ENCODE measurements at regions not wholly inside any gene's neighbourhood (a gene's known extent, or its start where the extent isn't known, plus 50 kb on each side); places are given as distances from the start of the nearest gene placed in this dataset.

GRCh38 chr15:95468820-95469219 is 861.7 kb upstream of the NR2F2 start (continued):
- TF ChIP-seq POU6F1 (CRISPR knock-in tag; IDR thresholded peaks at IDR 0.05; ENCODE audit: borderline replicate concordance, low read depth) (no peak), PPARA (CRISPR knock-in tag; IDR thresholded peaks at IDR 0.05; ENCODE audit: borderline replicate concordance) (no peak)

- ATAC-seq, result no peak
- TF ChIP-seq CSDC2 (CRISPR knock-in tag; IDR thresholded peaks at IDR 0.05) (no peak), ESRRG (CRISPR knock-in tag; IDR thresholded peaks at IDR 0.05) (no peak), GLIS3 (CRISPR knock-in tag; IDR thresholded peaks at IDR 0.05) (no peak), ZNF70 (CRISPR knock-in tag; IDR thresholded peaks at IDR 0.05) (no peak), PATZ1 (CRISPR knock-in tag; IDR thresholded peaks at IDR 0.05; ENCODE audit: borderline replicate concordance) (no peak), TOX (CRISPR knock-in tag; IDR thresholded peaks at IDR 0.05; ENCODE audit: borderline replicate concordance) (no peak), BACH2 (CRISPR knock-in tag; IDR thresholded peaks at IDR 0.05; ENCODE audit: borderline replicate concordance) (no peak), RARB (CRISPR knock-in tag; IDR thresholded peaks at IDR 0.05) (no peak), OSR1 (CRISPR knock-in tag; IDR thresholded peaks at IDR 0.05) (no peak), ISL1 (CRISPR knock-in tag; IDR thresholded peaks at IDR 0.05) (no peak), ZC3H10 (CRISPR knock-in tag; IDR thresholded peaks at IDR 0.05) (no peak), TSHZ2 (CRISPR knock-in tag; IDR thresholded peaks at IDR 0.05) (no peak), PPARA (CRISPR knock-in tag; IDR thresholded peaks at IDR 0.05; ENCODE audit: borderline replicate concordance) (no peak), TCF4 (CRISPR knock-in tag; IDR thresholded peaks at IDR 0.05; ENCODE audit: borderline replicate concordance) (no peak), ZNF565 (CRISPR knock-in tag; conservative IDR thresholded peaks at IDR 0.05; ENCODE audit: low read depth) (no peak), ZFP30 (CRISPR knock-in tag; IDR thresholded peaks at IDR 0.05) (no peak), ZFP3 (CRISPR knock-in tag; IDR thresholded peaks at IDR 0.05) (no peak), SNAI2 (CRISPR knock-in tag; IDR thresholded peaks at IDR 0.05) (no peak), CSRNP3 (CRISPR knock-in tag; IDR thresholded peaks at IDR 0.05) (no peak), ARNTL (CRISPR knock-in tag; IDR thresholded peaks at IDR 0.05; ENCODE audit: borderline replicate concordance, low read depth) (no peak)
Measured at GRCh38 chr15:95469496-95470000, 861.0 kb upstream of the NR2F2 start.

GRCh38 chr15:95470529-95470928 is 860.0 kb upstream of the NR2F2 start:
- TF ChIP-seq TCF4 (CRISPR knock-in tag; IDR thresholded peaks at IDR 0.05; ENCODE audit: borderline replicate concordance), result no peak
- TF ChIP-seq ARNTL (CRISPR knock-in tag; IDR thresholded peaks at IDR 0.05; ENCODE audit: borderline replicate concordance, low read depth), result no peak
- TF ChIP-seq PATZ1 (CRISPR knock-in tag; IDR thresholded peaks at IDR 0.05; ENCODE audit: borderline replicate concordance), result no peak
- TF ChIP-seq POU6F1 (CRISPR knock-in tag; IDR thresholded peaks at IDR 0.05; ENCODE audit: borderline replicate concordance, low read depth), result no peak
- no peak for TF ChIP-seq ZNF565 (CRISPR knock-in tag; conservative IDR thresholded peaks at IDR 0.05; ENCODE audit: low read depth)
- no peak for TF ChIP-seq ESRRG (CRISPR knock-in tag; IDR thresholded peaks at IDR 0.05)
- no peak for TF ChIP-seq ZC3H10 (CRISPR knock-in tag; IDR thresholded peaks at IDR 0.05)
- TF ChIP-seq SNAI2 (CRISPR knock-in tag; IDR thresholded peaks at IDR 0.05), result no peak
- no peak for TF ChIP-seq ZNF8 (CRISPR knock-in tag; IDR thresholded peaks at IDR 0.05)
- no peak for TF ChIP-seq CSRNP3 (CRISPR knock-in tag; IDR thresholded peaks at IDR 0.05)
- TF ChIP-seq ZFP3 (CRISPR knock-in tag; IDR thresholded peaks at IDR 0.05), result no peak
- no peak for TF ChIP-seq ISL1 (CRISPR knock-in tag; IDR thresholded peaks at IDR 0.05)
- no peak for TF ChIP-seq GLIS3 (CRISPR knock-in tag; IDR thresholded peaks at IDR 0.05)
- TF ChIP-seq BACH2 (CRISPR knock-in tag; IDR thresholded peaks at IDR 0.05; ENCODE audit: borderline replicate concordance), result no peak
- no peak for TF ChIP-seq CSDC2 (CRISPR knock-in tag; IDR thresholded peaks at IDR 0.05)
- TF ChIP-seq CREB5 (CRISPR knock-in tag; IDR thresholded peaks at IDR 0.05; ENCODE audit: low read depth), result no peak
- no peak for ATAC-seq

All from SK-N-SH treated with all-trans-retinoic acid at 6 μM for 48 hours (cell line).